ENCODE measurements at regions not wholly inside any gene's neighbourhood (a gene's known extent, or its start where the extent isn't known, plus 50 kb on each side); places are given as distances from the start of the nearest gene placed in this dataset.

- Mint-ChIP-seq H3K27ac (no peak overlapping the region), H3K4me1 (ENCODE audit: low read depth) (no peaks in the 10 kb centered on the region)
Measured at GRCh38 chr6:23354004-23354403, 772.0 kb upstream of the NRSN1 start.

DNA sequence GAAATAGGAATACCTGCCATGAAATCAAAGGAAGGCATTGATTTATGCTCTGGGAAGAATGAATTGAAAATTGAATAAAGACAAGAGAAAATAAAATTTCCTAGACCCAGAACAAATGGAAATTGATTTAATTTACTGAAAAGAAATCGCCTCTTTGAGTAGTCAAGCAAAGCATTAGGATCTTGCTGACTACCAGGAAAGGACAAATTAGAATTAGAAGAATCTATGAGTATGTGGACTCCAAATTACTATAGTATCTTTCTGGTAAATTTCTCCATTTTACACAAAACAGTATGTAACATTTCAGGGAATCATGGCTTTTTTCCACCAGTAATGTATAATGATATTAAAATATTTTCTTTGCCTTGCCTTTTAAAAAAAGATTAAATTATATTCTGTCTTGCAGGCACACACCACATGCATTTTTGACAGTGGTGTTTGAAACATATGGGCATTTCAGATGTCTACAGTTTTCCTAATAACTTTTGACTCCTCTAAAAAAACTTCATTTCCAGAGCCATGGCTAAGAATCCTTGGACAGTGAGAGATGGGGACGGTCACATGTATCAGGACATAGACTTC lies 768.7 kb upstream of the NRSN1 start:
- Mint-ChIP-seq H3K27me3 (no peaks in the 10 kb centered on the region), H3K4me1 (ENCODE audit: low read depth) (no peaks in the 10 kb centered on the region), H3K9me3 (no peaks in the 10 kb centered on the region)

More at GRCh38 chr6:23354004-23354403, 772.0 kb upstream of the NRSN1 start:
- Mint-ChIP-seq H3K4me3 (no peak overlapping the region), H3K9me3 (no peaks in the 10 kb centered on the region), H3K27me3 (no peaks in the 10 kb centered on the region), H3K36me3 (ENCODE audit: low read depth) (no peaks in the 10 kb centered on the region)
- DNase-seq: no peak

DNA sequence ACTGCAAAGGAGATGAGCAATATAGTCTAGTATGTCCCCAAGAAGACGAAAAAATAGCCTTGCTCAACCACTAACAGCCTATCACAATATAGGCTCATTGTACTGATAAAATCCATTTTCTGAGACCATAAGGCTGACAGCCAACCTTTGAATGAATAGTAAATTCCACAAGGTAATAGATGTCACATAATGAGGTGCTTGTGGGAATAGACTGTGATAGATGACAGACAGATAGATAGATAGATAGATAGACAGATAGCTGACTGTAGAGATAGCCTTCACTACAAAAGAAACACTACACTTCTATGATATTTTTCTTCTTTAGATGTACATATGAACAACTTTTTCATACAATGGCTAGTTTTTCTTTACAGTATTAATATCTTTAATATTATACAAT lies 760.3 kb upstream of the NRSN1 start:
- H3K27me3 Mint-ChIP-seq: no peaks in the 10 kb centered on the region
- H3K27ac Mint-ChIP-seq: no peak overlapping the region
- no peak overlapping the region for H3K4me3 Mint-ChIP-seq
- no peaks in the 10 kb centered on the region for H3K4me1 Mint-ChIP-seq (ENCODE audit: low read depth)
- H3K9me3 Mint-ChIP-seq: peaks cover 5% of the 10 kb centered on the region
- no peak for DNase-seq
- no peaks in the 10 kb centered on the region for H3K36me3 Mint-ChIP-seq (ENCODE audit: low read depth)

More for the DNA sequence above, 768.7 kb upstream of the NRSN1 start:
- no peak for DNase-seq
- Mint-ChIP-seq H3K27ac (no peak overlapping the region), H3K4me3 (no peak overlapping the region), H3K36me3 (ENCODE audit: low read depth) (no peaks in the 10 kb centered on the region)

DNA sequence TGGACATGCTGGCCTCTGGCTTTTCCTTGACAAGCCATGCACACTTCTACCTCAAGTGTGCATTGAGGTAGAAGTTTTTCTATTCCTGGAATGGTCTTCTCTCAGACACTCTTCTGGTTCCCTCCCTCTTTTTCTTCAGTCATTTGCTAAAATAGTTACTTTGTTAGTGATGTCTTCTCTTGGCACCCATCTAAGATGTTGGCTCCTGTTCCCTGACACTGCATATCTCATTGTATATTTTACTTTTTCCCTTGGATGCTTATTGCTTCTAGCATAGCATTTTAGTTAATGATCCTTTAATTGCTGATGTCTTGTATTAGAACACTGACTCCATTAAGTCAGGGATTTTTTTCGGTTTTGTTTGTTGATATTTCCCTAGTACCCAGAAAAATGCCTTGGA lies 758.7 kb upstream of the NRSN1 start:
- Mint-ChIP-seq H3K9me3 (peaks cover 5% of the 10 kb centered on the region), H3K4me3 (no peak overlapping the region), H3K27me3 (no peaks in the 10 kb centered on the region), H3K27ac (no peak overlapping the region), H3K4me1 (ENCODE audit: low read depth) (no peaks in the 10 kb centered on the region), H3K36me3 (ENCODE audit: low read depth) (no peaks in the 10 kb centered on the region)
- no peak for DNase-seq

DNA sequence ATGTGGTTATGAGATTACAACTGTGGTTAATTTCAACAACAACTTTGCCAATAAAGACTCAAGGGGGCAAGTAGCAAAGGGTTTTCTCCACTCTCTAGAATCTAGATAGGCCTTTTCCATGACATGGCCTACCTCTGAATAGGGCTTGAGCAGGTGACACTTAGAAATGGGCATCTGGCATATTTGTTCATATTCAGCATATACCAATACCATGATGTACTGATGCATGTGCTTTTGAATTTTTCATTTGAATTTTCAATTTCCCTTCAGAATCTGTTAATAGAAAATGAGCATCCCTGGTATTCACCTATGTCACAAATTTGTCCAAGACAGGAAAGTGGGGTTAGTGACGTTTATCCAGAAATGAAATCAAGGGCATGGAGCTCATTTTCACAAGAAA lies 757.5 kb upstream of the NRSN1 start:
- Mint-ChIP-seq H3K4me1 (ENCODE audit: low read depth) (no peaks in the 10 kb centered on the region), H3K9me3 (peaks cover 5% of the 10 kb centered on the region), H3K27me3 (no peaks in the 10 kb centered on the region), H3K27ac (no peak overlapping the region), H3K4me3 (no peak overlapping the region), H3K36me3 (ENCODE audit: low read depth) (no peaks in the 10 kb centered on the region)
- DNase-seq: no peak

- no peak for DNase-seq
- Mint-ChIP-seq H3K4me3 (no peak overlapping the region), H3K27me3 (no peaks in the 10 kb centered on the region), H3K27ac (no peak overlapping the region), H3K9me3 (peaks cover 5% of the 10 kb centered on the region), H3K36me3 (ENCODE audit: low read depth) (no peaks in the 10 kb centered on the region), H3K4me1 (ENCODE audit: low read depth) (no peaks in the 10 kb centered on the region)
Measured at GRCh38 chr6:23370051-23370450, 756.0 kb upstream of the NRSN1 start.

- H3K9me3 Mint-ChIP-seq: peaks cover 5% of the 10 kb centered on the region
- no peaks in the 10 kb centered on the region for H3K36me3 Mint-ChIP-seq (ENCODE audit: low read depth)
- no peaks in the 10 kb centered on the region for H3K4me1 Mint-ChIP-seq (ENCODE audit: low read depth)
- H3K4me3 Mint-ChIP-seq: no peak overlapping the region
- no peak overlapping the region for H3K27ac Mint-ChIP-seq
- H3K27me3 Mint-ChIP-seq: no peaks in the 10 kb centered on the region
- DNase-seq: no peak
Measured at GRCh38 chr6:23371132-23371915, 754.7 kb upstream of the NRSN1 start.

DNA sequence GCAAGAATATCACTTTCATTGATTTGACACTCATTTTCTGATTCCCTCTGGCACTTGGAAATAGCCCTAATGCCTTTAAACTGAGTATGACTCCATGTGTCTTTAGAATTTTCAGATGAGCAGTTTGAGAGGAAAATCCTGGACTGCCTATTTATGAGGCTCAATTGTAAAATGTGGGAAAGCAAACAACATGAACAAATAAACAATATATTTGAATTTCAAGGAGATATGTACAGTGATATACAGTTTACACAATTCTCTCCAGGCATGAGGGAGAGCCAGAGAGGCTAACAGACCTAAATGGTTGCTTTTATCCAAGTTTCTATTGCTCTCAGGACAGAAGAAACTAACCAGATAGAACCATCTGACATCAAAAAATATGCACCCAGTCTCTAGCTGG lies 748.2 kb upstream of the NRSN1 start:
- no peaks in the 10 kb centered on the region for H3K4me1 Mint-ChIP-seq (ENCODE audit: low read depth)
- no peak overlapping the region for H3K27ac Mint-ChIP-seq
- no peak for DNase-seq
- H3K9me3 Mint-ChIP-seq: no peaks in the 10 kb centered on the region
- H3K4me3 Mint-ChIP-seq: no peak overlapping the region
- no peaks in the 10 kb centered on the region for H3K27me3 Mint-ChIP-seq
- no peaks in the 10 kb centered on the region for H3K36me3 Mint-ChIP-seq (ENCODE audit: low read depth)

DNA sequence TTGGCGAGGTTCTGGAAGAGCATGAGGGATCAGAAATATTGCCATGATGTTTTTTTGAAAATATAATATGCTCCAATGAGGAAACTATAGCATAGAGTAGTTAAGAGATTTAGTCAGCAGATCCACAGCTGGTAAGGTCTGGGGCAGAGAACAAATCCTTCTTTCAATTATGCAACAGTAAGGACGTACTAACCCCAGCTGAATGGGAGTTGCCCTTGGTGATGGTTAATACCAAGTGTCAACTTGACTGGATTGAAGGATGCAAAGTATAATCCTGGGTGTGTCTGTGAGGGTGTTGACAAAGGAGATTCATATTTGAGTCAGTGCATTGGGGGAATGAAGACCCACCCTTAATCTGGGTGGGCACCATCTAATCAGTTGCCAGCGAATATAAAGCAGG lies 745.5 kb upstream of the NRSN1 start:
- Mint-ChIP-seq H3K27ac (no peak overlapping the region), H3K4me1 (ENCODE audit: low read depth) (no peaks in the 10 kb centered on the region), H3K36me3 (ENCODE audit: low read depth) (no peaks in the 10 kb centered on the region), H3K4me3 (no peak overlapping the region), H3K27me3 (no peaks in the 10 kb centered on the region), H3K9me3 (no peaks in the 10 kb centered on the region)
- no peak for DNase-seq

DNA sequence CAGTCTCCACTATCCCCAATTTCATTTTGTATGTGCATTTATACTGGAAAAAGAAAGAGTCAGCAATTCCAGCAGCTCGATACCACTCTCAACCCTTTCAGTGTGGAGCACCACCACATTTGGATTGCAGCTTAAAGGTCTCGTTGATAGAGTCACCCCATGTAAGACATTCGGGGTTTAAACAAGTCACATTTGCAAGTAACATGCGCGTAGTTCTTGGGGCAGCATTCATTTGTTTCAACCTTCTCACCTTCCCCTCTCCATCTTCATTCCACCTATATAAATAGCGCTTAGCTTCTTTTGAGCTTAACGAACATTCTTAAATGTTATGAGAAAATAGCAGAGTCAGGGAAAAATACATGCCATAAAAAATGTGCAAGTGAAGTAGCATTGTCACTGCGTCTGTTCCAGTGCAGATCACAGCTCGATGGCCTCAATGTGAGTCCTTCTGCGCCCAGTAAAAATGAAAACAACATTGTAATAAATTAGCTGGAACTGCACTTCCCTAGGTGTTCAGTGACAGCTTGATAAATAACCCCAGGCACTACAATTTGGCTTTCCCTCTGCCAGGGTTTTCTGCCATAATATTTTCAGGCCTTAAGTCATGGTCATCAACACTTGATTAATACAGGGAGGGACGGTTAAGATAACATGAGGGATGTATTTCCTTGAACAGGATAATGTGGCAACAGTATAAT lies 737.8 kb upstream of the NRSN1 start:
- H3K27me3 Mint-ChIP-seq: no peaks in the 10 kb centered on the region
- peaks cover 5% of the 10 kb centered on the region for H3K9me3 Mint-ChIP-seq
- H3K4me3 Mint-ChIP-seq: no peak overlapping the region
- no peaks in the 10 kb centered on the region for H3K36me3 Mint-ChIP-seq (ENCODE audit: low read depth)
- H3K27ac Mint-ChIP-seq: no peak overlapping the region
- DNase-seq: no peak
- H3K4me1 Mint-ChIP-seq (ENCODE audit: low read depth): no peaks in the 10 kb centered on the region

GRCh38 chr6:23389386-23389785 lies 736.6 kb upstream of the NRSN1 start:
- H3K27ac Mint-ChIP-seq: no peak overlapping the region
- no peaks in the 10 kb centered on the region for H3K27me3 Mint-ChIP-seq
- no peaks in the 10 kb centered on the region for H3K4me1 Mint-ChIP-seq (ENCODE audit: low read depth)
- DNase-seq: no peak
- no peak overlapping the region for H3K4me3 Mint-ChIP-seq
- peaks cover 5% of the 10 kb centered on the region for H3K9me3 Mint-ChIP-seq
- no peaks in the 10 kb centered on the region for H3K36me3 Mint-ChIP-seq (ENCODE audit: low read depth)

- DNase-seq: no peak
- H3K4me1 Mint-ChIP-seq (ENCODE audit: low read depth): no peaks in the 10 kb centered on the region
- H3K27ac Mint-ChIP-seq: no peak overlapping the region
- H3K4me3 Mint-ChIP-seq: no peak overlapping the region
- H3K9me3 Mint-ChIP-seq: peaks cover 5% of the 10 kb centered on the region
- H3K27me3 Mint-ChIP-seq: no peaks in the 10 kb centered on the region
- no peaks in the 10 kb centered on the region for H3K36me3 Mint-ChIP-seq (ENCODE audit: low read depth)
Measured at GRCh38 chr6:23390221-23390620, 735.8 kb upstream of the NRSN1 start.

DNA sequence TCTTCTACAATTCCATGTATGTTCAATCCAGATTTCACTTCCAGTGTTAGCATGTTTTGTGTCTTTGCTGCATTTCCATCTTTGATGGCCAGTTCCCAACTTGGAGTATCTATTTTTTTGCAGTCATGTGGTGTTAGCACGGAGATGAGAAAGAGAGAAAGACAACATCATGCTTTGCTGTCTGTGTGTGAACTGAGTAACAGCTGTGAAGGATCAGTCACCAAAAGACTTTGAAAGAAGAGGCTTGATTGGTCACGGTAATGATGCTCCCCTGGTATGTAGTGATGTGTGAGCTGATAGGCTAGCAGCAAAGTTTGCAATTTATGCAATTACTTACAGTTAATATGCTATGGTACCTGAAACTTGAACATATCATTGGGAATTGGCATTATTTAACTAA lies 731.3 kb upstream of the NRSN1 start:
- DNase-seq: no peak
- Mint-ChIP-seq H3K27me3 (no peaks in the 10 kb centered on the region), H3K9me3 (peaks cover 2% of the 10 kb centered on the region)

DNA sequence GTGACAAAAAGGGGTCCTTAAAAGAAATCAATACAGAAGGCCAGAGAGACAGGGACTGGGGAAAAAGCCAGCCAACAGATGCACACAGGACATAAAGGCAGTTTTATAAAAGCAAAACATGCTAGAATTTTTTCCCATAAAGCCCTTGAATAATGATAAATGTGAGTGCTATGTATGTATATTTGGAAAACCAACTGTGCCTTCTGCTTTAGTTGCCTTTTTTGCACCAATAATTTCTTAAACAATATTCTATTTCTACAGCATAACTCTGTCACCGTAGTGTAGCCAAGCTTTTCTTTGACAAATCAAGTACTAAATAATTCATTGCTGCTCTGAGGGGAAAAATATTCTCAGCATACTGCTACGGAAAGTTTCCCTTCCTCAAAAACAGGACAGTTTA lies 730.6 kb upstream of the NRSN1 start:
- Mint-ChIP-seq H3K36me3 (ENCODE audit: low read depth) (no peaks in the 10 kb centered on the region), H3K4me3 (no peak overlapping the region), H3K9me3 (peaks cover 2% of the 10 kb centered on the region), H3K4me1 (ENCODE audit: low read depth) (no peaks in the 10 kb centered on the region), H3K27me3 (no peaks in the 10 kb centered on the region), H3K27ac (no peak overlapping the region)
- no peak for DNase-seq

More for the DNA sequence above, 731.3 kb upstream of the NRSN1 start:
- Mint-ChIP-seq H3K27ac (no peak overlapping the region), H3K4me3 (no peak overlapping the region), H3K36me3 (ENCODE audit: low read depth) (no peaks in the 10 kb centered on the region), H3K4me1 (ENCODE audit: low read depth) (no peaks in the 10 kb centered on the region)

GRCh38 chr6:23396949-23397348 lies 729.1 kb upstream of the NRSN1 start:
- Mint-ChIP-seq H3K9me3 (no peaks in the 10 kb centered on the region), H3K4me1 (ENCODE audit: low read depth) (no peaks in the 10 kb centered on the region), H3K27me3 (no peaks in the 10 kb centered on the region), H3K27ac (no peak overlapping the region), H3K4me3 (no peak overlapping the region), H3K36me3 (ENCODE audit: low read depth) (no peaks in the 10 kb centered on the region)
- DNase-seq: no peak
